A673 (cell line): ENCODE measurements at regions not wholly inside any gene's neighbourhood (a gene's known extent, or its start where the extent isn't known, plus 50 kb on each side); places are given as distances from the start of the nearest gene placed in this dataset.

Experiments used
- BruUV-seq: library from RNA; stranded (reverse); fragments of 400-500 nt; replicated peaks from 2 replicates; lab custom pipeline; 2021; lab: Mats Ljungman, UMichigan
- CTCF ChIA-PET: fragments of 300-600 bp; sonication (Branson Sonifier 250); formaldehyde crosslinking; loops from one replicate; lab custom pipeline; 2022; ENCODE audit warnings: antibody characterized with exemption; lab: Charles Lee
- POLR2A ChIA-PET: fragments of 300-600 bp; sonication (Branson Sonifier 250); formaldehyde crosslinking; loops from one replicate; lab custom pipeline; 2022; ENCODE audit warnings: antibody characterized with exemption; ENCODE audit not compliant: low non-redundant PET; lab: Charles Lee
- DNase-seq: peaks from one replicate; pipeline ENCODE4 v3.0.0-alpha.2; 2015; ENCODE audit warnings: low spot score
- H3K27ac ChIP-seq: fragments of 200-600 bp; sonication (generic); 2 replicates; pipeline ENCODE4 v1.5.1; 2016; ENCODE audit warnings: mixed run types, low read depth, mild to moderate bottlenecking, mixed read lengths, antibody characterized with exemption, low read length; ENCODE audit not compliant: poor library complexity, severe bottlenecking
- H3K27me3 ChIP-seq: fragments of 200-600 bp; sonication (generic); replicated peaks from 2 replicates; pipeline ENCODE4 v1.6.1; 2017; ENCODE audit warnings: mixed run types, low read depth, mild to moderate bottlenecking, mixed read lengths, antibody characterized with exemption, low read length; ENCODE audit not compliant: insufficient read depth, poor library complexity
- H3K36me3 ChIP-seq: fragments of 200-600 bp; sonication (generic); 2 replicates; pipeline ENCODE4 v1.6.1; 2016; ENCODE audit warnings: mixed run types, mild to moderate bottlenecking, mixed read lengths, antibody characterized with exemption, low read length; ENCODE audit not compliant: insufficient read depth, poor library complexity, severe bottlenecking
- H3K4me1 ChIP-seq: fragments of 200-600 bp; sonication (generic); 2 replicates; pipeline ENCODE4 v1.6.1; 2017; ENCODE audit warnings: mixed run types, mild to moderate bottlenecking, mixed read lengths, antibody characterized with exemption, low read length; ENCODE audit not compliant: insufficient read depth, poor library complexity, severe bottlenecking
- H3K4me3 ChIP-seq: fragments of 200-600 bp; sonication (generic); 2 replicates; pipeline ENCODE4 v1.5.1; 2016; ENCODE audit warnings: low read depth, mixed run types, mild to moderate bottlenecking, mixed read lengths, low read length; ENCODE audit not compliant: poor library complexity, severe bottlenecking
- H3K9me3 ChIP-seq: fragments of 200-600 bp; sonication (generic); 2 replicates; pipeline ENCODE4 v1.6.1; 2016; ENCODE audit warnings: mixed run types, low read depth, mild to moderate bottlenecking, mixed read lengths, antibody characterized with exemption, low read length; ENCODE audit not compliant: poor library complexity, severe bottlenecking
- CTCF ChIP-seq: fragments of 300-800, 200-600 bp; sonication (generic); conservative IDR thresholded peaks from 2 replicates; pipeline ENCODE4 v1.5.1; 2017; ENCODE audit warnings: low read depth, mild to moderate bottlenecking, antibody characterized with exemption, low read length, moderate library complexity, mixed read lengths
- EZH2 ChIP-seq: fragments of 200-600 bp; sonication (generic); IDR thresholded peaks from 2 replicates; pipeline ENCODE4 v1.6.1; 2017; ENCODE audit warnings: borderline replicate concordance, low read depth, mild to moderate bottlenecking, mixed read lengths, antibody characterized with exemption, low read length; ENCODE audit not compliant: poor library complexity, severe bottlenecking
- intact Hi-C: fragments of 100-400 bp; cut with micrococcal nuclease; formaldehyde crosslinking; loops from one replicate; pipeline ENCODE4 v1.10.0; 2022; ENCODE audit not compliant: unreplicated experiment

- no peaks in the 10 kb centered on the region for H3K4me1 ChIP-seq
- DNase-seq, result no peak
- ChIA-PET CTCF (no interaction called here), POLR2A (no interaction called here)
- H3K9me3 ChIP-seq, result no peaks in the 10 kb centered on the region
- no peak for TF ChIP-seq EZH2
- TF ChIP-seq CTCF, result no peak
- intact Hi-C loops, result no loop called here
- H3K4me3 ChIP-seq, result no peak overlapping the region
- no peaks in the 10 kb centered on the region for H3K36me3 ChIP-seq
- peaks cover 5% of the 10 kb centered on the region for H3K27me3 ChIP-seq
- no peak overlapping the region for H3K27ac ChIP-seq
- BruUV-seq, result no TSS peak
These were observed 316.9 kb downstream of the INHBA start for GRCh38 chr7:41385996-41386395.

- no TSS peak for BruUV-seq
- no peaks in the 10 kb centered on the region for H3K4me1 ChIP-seq
- H3K27me3 ChIP-seq, result peaks cover 5% of the 10 kb centered on the region
- ChIA-PET POLR2A (no interaction called here), CTCF (no interaction called here)
- no peaks in the 10 kb centered on the region for H3K9me3 ChIP-seq
- H3K36me3 ChIP-seq, result no peaks in the 10 kb centered on the region
- intact Hi-C loops, result no loop called here
- no peak for TF ChIP-seq CTCF
- no peak for TF ChIP-seq EZH2
- H3K27ac ChIP-seq, result no peak overlapping the region
- no peak for DNase-seq
- no peak overlapping the region for H3K4me3 ChIP-seq
These were observed 318.5 kb downstream of the INHBA start for GRCh38 chr7:41384418-41384817.

GRCh38 chr7:41383596-41383995 lies 319.3 kb downstream of the INHBA start:
- ChIA-PET CTCF (no interaction called here), POLR2A (no interaction called here)
- TF ChIP-seq CTCF (no peak), EZH2 (no peak)
- no TSS peak for BruUV-seq
- H3K4me3 ChIP-seq, result no peak overlapping the region
- no peak for DNase-seq
- no peaks in the 10 kb centered on the region for H3K36me3 ChIP-seq
- intact Hi-C loops, result no loop called here
- H3K4me1 ChIP-seq, result no peaks in the 10 kb centered on the region
- H3K27ac ChIP-seq, result no peak overlapping the region
- H3K9me3 ChIP-seq, result no peaks in the 10 kb centered on the region
- H3K27me3 ChIP-seq, result peaks cover 5% of the 10 kb centered on the region
